Glutamatergic neuron (in vitro differentiated cells): ENCODE measurements at regions not wholly inside any gene's neighbourhood (a gene's known extent, or its start where the extent isn't known, plus 50 kb on each side); places are given as distances from the start of the nearest gene placed in this dataset.
"Not testable (repeated sequence)": the region's sequence is repeated elsewhere in the genome, so short reads cannot be mapped to it uniquely, and the experiment has no call there.

ENCODE experiments used
- DNase-seq: peaks from one replicate; pipeline ENCODE4 v3.0.0; 2022
- H3K27ac Mint-ChIP-seq: one replicate; pipeline ENCODE4 v1.8.0; 2020; ENCODE audit warnings: mild to moderate bottlenecking, mixed read lengths, inconsistent platforms; ENCODE audit not compliant: unreplicated experiment
- H3K27me3 Mint-ChIP-seq: one replicate; pipeline ENCODE4 v1.8.0; 2020; ENCODE audit warnings: mild to moderate bottlenecking, moderate library complexity, mixed read lengths, inconsistent platforms; ENCODE audit not compliant: unreplicated experiment
- H3K36me3 Mint-ChIP-seq: one replicate; pipeline ENCODE4 v1.8.0; 2020; ENCODE audit warnings: mild to moderate bottlenecking, mixed read lengths, inconsistent platforms; ENCODE audit not compliant: unreplicated experiment
- H3K4me1 Mint-ChIP-seq: one replicate; pipeline ENCODE4 v1.8.0; 2020; ENCODE audit warnings: mild to moderate bottlenecking, low read depth, mixed read lengths, inconsistent platforms; ENCODE audit not compliant: unreplicated experiment
- H3K4me3 Mint-ChIP-seq: one replicate; pipeline ENCODE4 v1.8.0; 2020; ENCODE audit warnings: mild to moderate bottlenecking, mixed read lengths, inconsistent platforms; ENCODE audit not compliant: unreplicated experiment
- H3K9me3 Mint-ChIP-seq: one replicate; pipeline ENCODE4 v1.8.0; 2020; ENCODE audit warnings: mild to moderate bottlenecking, moderate library complexity, mixed read lengths, inconsistent platforms; ENCODE audit not compliant: unreplicated experiment
- CTCF ChIP-seq: fragments of 200-600 bp; sonication (generic); IDR thresholded peaks from one replicate; pipeline ENCODE4 v1.5.0; 2021; ENCODE audit not compliant: partially characterized antibody, unreplicated experiment

- peaks cover 7% of the 10 kb centered on the region for H3K36me3 Mint-ChIP-seq
- H3K4me1 Mint-ChIP-seq = no peaks in the 10 kb centered on the region
- H3K27ac Mint-ChIP-seq = no peak overlapping the region
- TF ChIP-seq CTCF = no peak
- DNase-seq = no peak
- no peaks in the 10 kb centered on the region for H3K27me3 Mint-ChIP-seq
- no peak overlapping the region for H3K4me3 Mint-ChIP-seq
- H3K9me3 Mint-ChIP-seq = peaks cover 1% of the 10 kb centered on the region
Observed at GRCh38 chr17:6927290-6928126, 68.3 kb upstream of the ALOX12 start.

- Mint-ChIP-seq H3K27me3 (no peaks in the 10 kb centered on the region), H3K36me3 (peaks cover 7% of the 10 kb centered on the region), H3K4me1 (no peaks in the 10 kb centered on the region), H3K4me3 (no peak overlapping the region), H3K9me3 (peaks cover 1% of the 10 kb centered on the region), H3K27ac (no peak overlapping the region)
- TF ChIP-seq CTCF = no peak
- DNase-seq = no peak
Observed at GRCh38 chr17:6928193-6928592, 67.7 kb upstream of the ALOX12 start.

- Mint-ChIP-seq H3K36me3 (no peaks in the 10 kb centered on the region), H3K27ac (no peak overlapping the region), H3K4me3 (no peak overlapping the region), H3K9me3 (peaks cover 2% of the 10 kb centered on the region), H3K4me1 (no peaks in the 10 kb centered on the region), H3K27me3 (peaks cover 2% of the 10 kb centered on the region)
- DNase-seq = no peak
- no peak for TF ChIP-seq CTCF
Observed at GRCh38 chr17:6930749-6931148, 65.1 kb upstream of the ALOX12 start.

GRCh38 chr17:6934544-6934943 lies 61.3 kb upstream of the ALOX12 start:
- not testable (repeated sequence) for H3K4me1 Mint-ChIP-seq, DNase-seq

GRCh38 chr17:6936370-6937028 lies 59.4 kb upstream of the ALOX12 start:
- peaks cover 4% of the 10 kb centered on the region for H3K4me1 Mint-ChIP-seq
- no peak for TF ChIP-seq CTCF
- H3K9me3 Mint-ChIP-seq = peaks cover 2% of the 10 kb centered on the region
- no peak overlapping the region for H3K4me3 Mint-ChIP-seq
- DNase-seq = no peak
- H3K36me3 Mint-ChIP-seq = no peaks in the 10 kb centered on the region
- H3K27ac Mint-ChIP-seq = no peak overlapping the region
- H3K27me3 Mint-ChIP-seq = peaks cover 2% of the 10 kb centered on the region

More at GRCh38 chr17:6934544-6934943, 61.3 kb upstream of the ALOX12 start:
- not testable (repeated sequence) for H3K36me3 Mint-ChIP-seq, H3K27me3 Mint-ChIP-seq, H3K9me3 Mint-ChIP-seq, H3K27ac Mint-ChIP-seq, H3K4me3 Mint-ChIP-seq
